Neural progenitor cell (in vitro differentiated cells): ENCODE measurements at regions not wholly inside any gene's neighbourhood (a gene's known extent, or its start where the extent isn't known, plus 50 kb on each side); places are given as distances from the start of the nearest gene placed in this dataset.
"Not testable (repeated sequence)": the region's sequence is repeated elsewhere in the genome, so short reads cannot be mapped to it uniquely, and the experiment has no call there.

Source experiments
- DNase-seq: peaks from one replicate; pipeline ENCODE4 v3.0.0-alpha.2; 2016; ENCODE audit warnings: low spot score
- H2AFZ ChIP-seq: fragments of 200-600 bp; sonication (generic); replicated peaks from 2 replicates; pipeline ENCODE4 v1.6.1; 2016; ENCODE audit warnings: antibody characterized with exemption
- H3F3A ChIP-seq: fragments of 200-600 bp; sonication (generic); 2 replicates; pipeline ENCODE4 v1.6.1; 2016; ENCODE audit warnings: antibody characterized with exemption, low read depth
- H3K27ac ChIP-seq: fragments of 200-600 bp; sonication (generic); 2 replicates; pipeline ENCODE4 v1.5.1; 2016; ENCODE audit warnings: mild to moderate bottlenecking
- H3K27me3 ChIP-seq: fragments of 200-600 bp; sonication (generic); 2 replicates; pipeline ENCODE4 v1.6.1; 2016; ENCODE audit warnings: mild to moderate bottlenecking, moderate library complexity
- H3K36me3 ChIP-seq: fragments of 200-600 bp; sonication (generic); 2 replicates; pipeline ENCODE4 v1.5.1; 2016
- H3K4me1 ChIP-seq: fragments of 200-600 bp; sonication (generic); 2 replicates; pipeline ENCODE4 v1.6.1; 2016; ENCODE audit warnings: mixed run types
- H3K4me2 ChIP-seq: fragments of 200-600 bp; sonication (generic); 2 replicates; pipeline ENCODE4 v1.6.1; 2016
- H3K4me3 ChIP-seq: fragments of 200-600 bp; sonication (generic); 2 replicates; pipeline ENCODE4 v1.5.1; 2016
- H3K79me2 ChIP-seq: fragments of 200-600 bp; sonication (generic); 2 replicates; pipeline ENCODE4 v1.6.1; 2016; ENCODE audit warnings: low read depth
- H3K9ac ChIP-seq: fragments of 200-600 bp; sonication (generic); 2 replicates; pipeline ENCODE4 v1.6.1; 2016
- H3K9me3 ChIP-seq: fragments of 200-600 bp; sonication (generic); 2 replicates; pipeline ENCODE4 v1.5.1; 2016; ENCODE audit warnings: low read depth
- H4K20me1 ChIP-seq: fragments of 200-600 bp; sonication (generic); 2 replicates; pipeline ENCODE4 v1.6.1; 2016; ENCODE audit warnings: low read depth
- H3K27ac Mint-ChIP-seq: 3 replicates; pipeline ENCODE4 v1.8.0; 2021; ENCODE audit warnings: mixed read lengths
- H3K27me3 Mint-ChIP-seq: 2 replicates; pipeline ENCODE4 v1.8.0; 2022; ENCODE audit warnings: low read depth, mild to moderate bottlenecking, inconsistent platforms, moderate library complexity, mixed read lengths; ENCODE audit not compliant: insufficient read depth
- H3K36me3 Mint-ChIP-seq: 3 replicates; pipeline ENCODE4 v1.8.0; 2021; ENCODE audit warnings: mixed read lengths
- H3K4me1 Mint-ChIP-seq: 3 replicates; pipeline ENCODE4 v1.8.0; 2021; ENCODE audit warnings: mixed read lengths
- H3K4me3 Mint-ChIP-seq: 3 replicates; pipeline ENCODE4 v1.8.0; 2021; ENCODE audit warnings: mild to moderate bottlenecking, moderate library complexity, mixed read lengths
- H3K9me3 Mint-ChIP-seq: 3 replicates; pipeline ENCODE4 v1.8.0; 2020; ENCODE audit warnings: mixed read lengths
- CTCF ChIP-seq: fragments of 200-600 bp; sonication (generic); IDR thresholded peaks from 2 replicates; pipeline ENCODE4 v1.5.1; 2017; ENCODE audit warnings: antibody characterized with exemption, mild to moderate bottlenecking
- EZH2 ChIP-seq: fragments of 200-600 bp; sonication (generic); IDR thresholded peaks from 2 replicates; pipeline ENCODE4 v1.6.1; 2017; ENCODE audit warnings: antibody characterized with exemption, mild to moderate bottlenecking, moderate library complexity
- EZH2phosphoT487 ChIP-seq: fragments of 200-600 bp; sonication (generic); IDR thresholded peaks from 2 replicates; pipeline ENCODE4 v1.6.1; 2017; ENCODE audit warnings: antibody characterized with exemption

GRCh38 chr1:232865102-232865931, 60.1 kb downstream of the MAP10 start:
- no peak overlapping the region for H3K27ac ChIP-seq
- no peak for DNase-seq

GRCh38 chr1:232868793-232869491, 63.7 kb downstream of the MAP10 start:
- H3K9me3 Mint-ChIP-seq, result no peaks in the 10 kb centered on the region
- Histone ChIP-seq H3K79me2 (no peaks in the 10 kb centered on the region), H3K27me3 (no peaks in the 10 kb centered on the region), H3F3A (no peaks in the 10 kb centered on the region), H3K4me1 (no peaks in the 10 kb centered on the region), H3K9ac (no peak overlapping the region), H3K9me3 (no peaks in the 10 kb centered on the region), H3K36me3 (no peaks in the 10 kb centered on the region), H3K4me2 (no peak overlapping the region), H3K4me3 (no peak overlapping the region), H2AFZ (no peak overlapping the region), H3K27ac (no peak overlapping the region), H4K20me1 (no peaks in the 10 kb centered on the region)
- no peak overlapping the region for H3K27ac Mint-ChIP-seq
- H3K27me3 Mint-ChIP-seq, result peaks cover 12% of the 10 kb centered on the region
- no peak overlapping the region for H3K4me3 Mint-ChIP-seq
- TF ChIP-seq CTCF, result no peak
- TF ChIP-seq EZH2, result no peak
- TF ChIP-seq EZH2phosphoT487, result no peak
- H3K4me1 Mint-ChIP-seq, result peaks cover 23% of the 10 kb centered on the region
- no peaks in the 10 kb centered on the region for H3K36me3 Mint-ChIP-seq
- no peak for DNase-seq

More at GRCh38 chr1:232865102-232865931, 60.1 kb downstream of the MAP10 start:
- no peaks in the 10 kb centered on the region for H3K4me1 ChIP-seq
- Mint-ChIP-seq H3K27me3 (peaks cover 5% of the 10 kb centered on the region), H3K4me1 (peaks cover 6% of the 10 kb centered on the region), H3K27ac (no peak overlapping the region), H3K9me3 (no peaks in the 10 kb centered on the region), H3K36me3 (no peaks in the 10 kb centered on the region), H3K4me3 (no peak overlapping the region)
- H3K36me3 ChIP-seq, result no peaks in the 10 kb centered on the region
- H4K20me1 ChIP-seq, result no peaks in the 10 kb centered on the region
- H3K27me3 ChIP-seq, result no peaks in the 10 kb centered on the region
- H3F3A ChIP-seq, result no peaks in the 10 kb centered on the region
- TF ChIP-seq CTCF (no peak), EZH2phosphoT487 (no peak), EZH2 (no peak)
- no peak overlapping the region for H3K4me2 ChIP-seq
- H3K9me3 ChIP-seq, result no peaks in the 10 kb centered on the region
- no peak overlapping the region for H2AFZ ChIP-seq
- no peak overlapping the region for H3K9ac ChIP-seq
- no peak overlapping the region for H3K4me3 ChIP-seq
- H3K79me2 ChIP-seq, result no peaks in the 10 kb centered on the region

GRCh38 chr1:232871291-232871969, 66.2 kb downstream of the MAP10 start:
- peaks cover 26% of the 10 kb centered on the region for H3K4me1 Mint-ChIP-seq
- not testable (repeated sequence) for H3F3A ChIP-seq, H3K9me3 Mint-ChIP-seq, H3K27ac Mint-ChIP-seq, H3K9ac ChIP-seq, H3K79me2 ChIP-seq, H3K36me3 Mint-ChIP-seq, H3K4me3 Mint-ChIP-seq, H3K4me1 ChIP-seq, H4K20me1 ChIP-seq, H3K4me3 ChIP-seq, H3K36me3 ChIP-seq, H3K9me3 ChIP-seq, H3K27me3 ChIP-seq, H3K4me2 ChIP-seq, H3K27ac ChIP-seq, DNase-seq, H2AFZ ChIP-seq
- H3K27me3 Mint-ChIP-seq, result peaks cover 14% of the 10 kb centered on the region
